ENCODE measurements at regions not wholly inside any gene's neighbourhood (a gene's known extent, or its start where the extent isn't known, plus 50 kb on each side); places are given as distances from the start of the nearest gene placed in this dataset.

- no peak overlapping the region for H3K27ac Mint-ChIP-seq (ENCODE audit: low read depth, unreplicated experiment)
- TF ChIP-seq, protein P1, sequence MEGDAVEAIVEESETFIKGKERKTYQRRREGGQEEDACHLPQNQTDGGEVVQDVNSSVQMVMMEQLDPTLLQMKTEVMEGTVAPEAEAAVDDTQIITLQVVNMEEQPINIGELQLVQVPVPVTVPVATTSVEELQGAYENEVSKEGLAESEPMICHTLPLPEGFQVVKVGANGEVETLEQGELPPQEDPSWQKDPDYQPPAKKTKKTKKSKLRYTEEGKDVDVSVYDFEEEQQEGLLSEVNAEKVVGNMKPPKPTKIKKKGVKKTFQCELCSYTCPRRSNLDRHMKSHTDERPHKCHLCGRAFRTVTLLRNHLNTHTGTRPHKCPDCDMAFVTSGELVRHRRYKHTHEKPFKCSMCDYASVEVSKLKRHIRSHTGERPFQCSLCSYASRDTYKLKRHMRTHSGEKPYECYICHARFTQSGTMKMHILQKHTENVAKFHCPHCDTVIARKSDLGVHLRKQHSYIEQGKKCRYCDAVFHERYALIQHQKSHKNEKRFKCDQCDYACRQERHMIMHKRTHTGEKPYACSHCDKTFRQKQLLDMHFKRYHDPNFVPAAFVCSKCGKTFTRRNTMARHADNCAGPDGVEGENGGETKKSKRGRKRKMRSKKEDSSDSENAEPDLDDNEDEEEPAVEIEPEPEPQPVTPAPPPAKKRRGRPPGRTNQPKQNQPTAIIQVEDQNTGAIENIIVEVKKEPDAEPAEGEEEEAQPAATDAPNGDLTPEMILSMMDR (IDR thresholded peaks at IDR 0.05; ENCODE audit: unreplicated experiment) = no peak
- CTCF ChIA-PET = interaction anchor here (0.5 to 0.8 kb wide), 4 partner anchors 21 to 1131 kb away, joined by 3 to 4 read pairs (median 3); no protein-coding TSS in a partner anchor
- peaks cover 8% of the 10 kb centered on the region for H3K4me1 Mint-ChIP-seq (ENCODE audit: insufficient read depth, unreplicated experiment)
- H3K27me3 Mint-ChIP-seq (ENCODE audit: insufficient read depth, unreplicated experiment) = no peaks in the 10 kb centered on the region
- BruUV-seq (replicated peaks) = no TSS peak
- H3K9me3 Mint-ChIP-seq (ENCODE audit: unreplicated experiment) = no peaks in the 10 kb centered on the region
- DNase-seq (ENCODE audit: unreplicated experiment) = no peak
- no peaks in the 10 kb centered on the region for H3K36me3 Mint-ChIP-seq (ENCODE audit: insufficient read depth, unreplicated experiment)
- POLR2A ChIA-PET = no interaction called here
- intact Hi-C loops (cut with micrococcal nuclease) = no loop called here
- H3K4me3 Mint-ChIP-seq (ENCODE audit: unreplicated experiment) = no peak overlapping the region
Observed at GRCh38 chr2:191738003-191738402, 60.1 kb downstream of the NABP1 start.

- POLR2A ChIA-PET = no interaction called here
- no peak overlapping the region for H3K4me3 Mint-ChIP-seq (ENCODE audit: unreplicated experiment)
- no peaks in the 10 kb centered on the region for H3K9me3 Mint-ChIP-seq (ENCODE audit: unreplicated experiment)
- TF ChIP-seq, protein P1 (IDR thresholded peaks at IDR 0.05; ENCODE audit: unreplicated experiment) = no peak
- intact Hi-C loops (cut with micrococcal nuclease) = no loop called here
- no peaks in the 10 kb centered on the region for H3K36me3 Mint-ChIP-seq (ENCODE audit: insufficient read depth, unreplicated experiment)
- BruUV-seq (replicated peaks) = no TSS peak
- CTCF ChIA-PET = interaction anchor here (0.8 kb wide), 1 partner anchor 20 kb away, joined by 3 read pairs; no protein-coding TSS in a partner anchor
- peaks cover 8% of the 10 kb centered on the region for H3K4me1 Mint-ChIP-seq (ENCODE audit: insufficient read depth, unreplicated experiment)
- no peak for DNase-seq (ENCODE audit: unreplicated experiment)
- H3K27me3 Mint-ChIP-seq (ENCODE audit: insufficient read depth, unreplicated experiment) = no peaks in the 10 kb centered on the region
- no peak overlapping the region for H3K27ac Mint-ChIP-seq (ENCODE audit: low read depth, unreplicated experiment)
Observed at GRCh38 chr2:191738667-191739066, 60.7 kb downstream of the NABP1 start.

- DNase-seq (ENCODE audit: unreplicated experiment) = no peak
- H3K4me3 Mint-ChIP-seq (ENCODE audit: unreplicated experiment) = no peak overlapping the region
- H3K9me3 Mint-ChIP-seq (ENCODE audit: unreplicated experiment) = no peaks in the 10 kb centered on the region
- TF ChIP-seq, protein P1 (IDR thresholded peaks at IDR 0.05; ENCODE audit: unreplicated experiment) = no peak
- ChIA-PET CTCF (interaction anchor here (0.7 kb wide), 1 partner anchor 49 kb away, joined by 3 read pairs; no protein-coding TSS in a partner anchor), POLR2A (no interaction called here)
- H3K36me3 Mint-ChIP-seq (ENCODE audit: insufficient read depth, unreplicated experiment) = no peaks in the 10 kb centered on the region
- H3K4me1 Mint-ChIP-seq (ENCODE audit: insufficient read depth, unreplicated experiment) = peaks cover 8% of the 10 kb centered on the region
- intact Hi-C loops (cut with micrococcal nuclease) = no loop called here
- no TSS peak for BruUV-seq (replicated peaks)
- no peaks in the 10 kb centered on the region for H3K27me3 Mint-ChIP-seq (ENCODE audit: insufficient read depth, unreplicated experiment)
- no peak overlapping the region for H3K27ac Mint-ChIP-seq (ENCODE audit: low read depth, unreplicated experiment)
Observed at GRCh38 chr2:191739194-191739593, 61.3 kb downstream of the NABP1 start.

DNA sequence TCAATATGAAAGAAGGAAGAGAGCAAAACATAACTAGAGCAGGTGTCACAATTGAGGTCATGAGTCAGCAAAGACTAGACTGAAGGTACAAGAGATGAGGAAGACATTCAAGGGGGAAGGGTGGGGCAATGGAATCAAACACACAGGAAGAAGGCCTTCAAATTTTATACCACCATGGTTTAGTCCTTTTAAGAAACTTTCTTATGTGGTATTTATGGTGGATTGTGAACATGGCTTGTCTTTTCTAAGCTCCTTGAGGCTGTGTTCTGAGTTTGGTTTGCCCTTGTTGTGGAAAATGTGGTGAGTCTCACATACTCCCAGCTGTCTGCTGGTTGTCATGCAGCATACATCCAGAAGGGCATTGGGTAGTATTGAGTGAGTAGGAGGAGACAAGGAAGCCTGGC is 62.1 kb downstream of the NABP1 start:
- intact Hi-C loops (cut with micrococcal nuclease) = no loop called here
- TF ChIP-seq, protein P1 (IDR thresholded peaks at IDR 0.05; ENCODE audit: unreplicated experiment) = no peak
- CTCF ChIA-PET = interaction anchor here (0.7 kb wide), 1 partner anchor 48 kb away, joined by 3 read pairs; no protein-coding TSS in a partner anchor
- Mint-ChIP-seq H3K36me3 (ENCODE audit: insufficient read depth, unreplicated experiment) (no peaks in the 10 kb centered on the region), H3K27me3 (ENCODE audit: insufficient read depth, unreplicated experiment) (no peaks in the 10 kb centered on the region), H3K4me3 (ENCODE audit: unreplicated experiment) (no peak overlapping the region), H3K9me3 (ENCODE audit: unreplicated experiment) (no peaks in the 10 kb centered on the region), H3K27ac (ENCODE audit: low read depth, unreplicated experiment) (no peak overlapping the region), H3K4me1 (ENCODE audit: insufficient read depth, unreplicated experiment) (peaks cover 8% of the 10 kb centered on the region)
- POLR2A ChIA-PET = no interaction called here
- BruUV-seq (replicated peaks) = no TSS peak
- DNase-seq (ENCODE audit: unreplicated experiment) = no peak

All from MCF 10A (cell line).